GM11168 (cell line): ENCODE measurements at regions not wholly inside any gene's neighbourhood (a gene's known extent, or its start where the extent isn't known, plus 50 kb on each side); places are given as distances from the start of the nearest gene placed in this dataset.

ENCODE experiments used
- in situ Hi-C: fragments of 300-500 bp; cut with MboI; formaldehyde crosslinking; loops from one replicate; pipeline ENCODE4 v1.12.0; 2022; ENCODE audit warnings: low sequenced_read_pairs; ENCODE audit not compliant: unreplicated experiment

GRCh38 chr18:39799006-39799405 lies 2156.0 kb upstream of the PIK3C3 start:
- in situ Hi-C loops: no loop called here

GRCh38 chr18:39796393-39796792 lies 2158.6 kb upstream of the PIK3C3 start:
- in situ Hi-C loops: no loop called here

GRCh38 chr18:39795350-39795749 lies 2159.7 kb upstream of the PIK3C3 start:
- in situ Hi-C loops: no loop called here

- in situ Hi-C loops: no loop called here
Observed at GRCh38 chr18:39793609-39794008, 2161.4 kb upstream of the PIK3C3 start.

GRCh38 chr18:39788383-39788782 lies 2166.7 kb upstream of the PIK3C3 start:
- in situ Hi-C loops: no loop called here

GRCh38 chr18:39786477-39786876 lies 2168.6 kb upstream of the PIK3C3 start:
- in situ Hi-C loops: no loop called here

- in situ Hi-C loops: no loop called here
Observed at GRCh38 chr18:39784541-39784940, 2170.5 kb upstream of the PIK3C3 start.

- in situ Hi-C loops: no loop called here
Observed at GRCh38 chr18:39781565-39781964, 2173.5 kb upstream of the PIK3C3 start.

GRCh38 chr18:39780774-39781173 lies 2174.3 kb upstream of the PIK3C3 start:
- in situ Hi-C loops: no loop called here

- in situ Hi-C loops: no loop called here
Observed at GRCh38 chr18:39779926-39780325, 2175.1 kb upstream of the PIK3C3 start.

GRCh38 chr18:39776766-39777165 lies 2178.3 kb upstream of the PIK3C3 start:
- in situ Hi-C loops: no loop called here

- in situ Hi-C loops: no loop called here
Observed at GRCh38 chr18:39774957-39775598, 2180.0 kb upstream of the PIK3C3 start.

GRCh38 chr18:39773646-39774045 lies 2181.4 kb upstream of the PIK3C3 start:
- in situ Hi-C loops: no loop called here

GRCh38 chr18:39772155-39772919 lies 2182.7 kb upstream of the PIK3C3 start:
- in situ Hi-C loops: no loop called here

GRCh38 chr18:39770399-39770798 lies 2184.6 kb upstream of the PIK3C3 start:
- in situ Hi-C loops: no loop called here

- in situ Hi-C loops: no loop called here
Observed at GRCh38 chr18:39764873-39765272, 2190.2 kb upstream of the PIK3C3 start.

- in situ Hi-C loops: no loop called here
Observed at GRCh38 chr18:39761273-39761672, 2193.8 kb upstream of the PIK3C3 start.

GRCh38 chr18:39759926-39760325 lies 2194.3 kb upstream of the CELF4 start:
- in situ Hi-C loops: no loop called here

GRCh38 chr18:39753178-39753577 lies 2187.6 kb upstream of the CELF4 start:
- in situ Hi-C loops: no loop called here

- in situ Hi-C loops: no loop called here
Observed at GRCh38 chr18:39752351-39752750, 2186.8 kb upstream of the CELF4 start.

- in situ Hi-C loops: no loop called here
Observed at GRCh38 chr18:39751921-39752320, 2186.3 kb upstream of the CELF4 start.

- in situ Hi-C loops: no loop called here
Observed at GRCh38 chr18:39751161-39751560, 2185.6 kb upstream of the CELF4 start.
